Mesendoderm (in vitro differentiated cells): ENCODE measurements at regions not wholly inside any gene's neighbourhood (a gene's known extent, or its start where the extent isn't known, plus 50 kb on each side); places are given as distances from the start of the nearest gene placed in this dataset.
"Not testable (repeated sequence)": the region's sequence is repeated elsewhere in the genome, so short reads cannot be mapped to it uniquely, and the experiment has no call there.

Experiments
- DNase-seq: peaks from one replicate; pipeline ENCODE4 v3.0.0; 2013
- H2AK5ac ChIP-seq: 2 replicates; pipeline ENCODE4 v1.6.1; 2013; ENCODE audit warnings: low read length, inconsistent platforms
- H2BK120ac ChIP-seq: 2 replicates; pipeline ENCODE4 v1.6.1; 2013; ENCODE audit warnings: low read depth, mild to moderate bottlenecking, low read length, moderate library complexity, mixed read lengths
- H2BK15ac ChIP-seq: replicated peaks from 2 replicates; pipeline ENCODE4 v1.6.1; 2013; ENCODE audit warnings: low read depth, mild to moderate bottlenecking, moderate library complexity
- H2BK5ac ChIP-seq: 2 replicates; pipeline ENCODE4 v1.6.1; 2013; ENCODE audit warnings: low read length, inconsistent platforms
- H3K18ac ChIP-seq: 2 replicates; pipeline ENCODE4 v1.6.1; 2013; ENCODE audit warnings: mild to moderate bottlenecking, low read length, mixed read lengths
- H3K23ac ChIP-seq: one replicate; pipeline ENCODE4 v1.6.1; 2013; ENCODE audit warnings: low read length
- H3K27ac ChIP-seq: 2 replicates; pipeline ENCODE4 v1.5.1; 2013; ENCODE audit warnings: low read depth, mild to moderate bottlenecking, inconsistent platforms, low read length, moderate library complexity
- H3K27me3 ChIP-seq: 2 replicates; pipeline ENCODE4 v1.6.1; 2013; ENCODE audit warnings: low read length, control low read depth, mild to moderate bottlenecking, inconsistent platforms; ENCODE audit not compliant: insufficient read depth, poor library complexity
- H3K36me3 ChIP-seq: 2 replicates; pipeline ENCODE4 v1.6.1; 2013; ENCODE audit warnings: low read length, inconsistent platforms; ENCODE audit not compliant: control insufficient read depth, insufficient read depth
- H3K4ac ChIP-seq: one replicate; pipeline ENCODE4 v1.6.1; 2013; ENCODE audit warnings: low read depth, mild to moderate bottlenecking, low read length, moderate library complexity
- H3K4me1 ChIP-seq: 2 replicates; pipeline ENCODE4 v1.6.1; 2013; ENCODE audit warnings: low read depth, low read length, inconsistent platforms; ENCODE audit not compliant: control insufficient read depth
- H3K4me2 ChIP-seq: 2 replicates; pipeline ENCODE4 v1.6.1; 2013; ENCODE audit warnings: low read length
- H3K4me3 ChIP-seq: 2 replicates; pipeline ENCODE4 v1.5.1; 2013; ENCODE audit warnings: mild to moderate bottlenecking, low read length
- H3K56ac ChIP-seq: one replicate; pipeline ENCODE4 v1.6.1; 2013; ENCODE audit warnings: low read length
- H3K79me1 ChIP-seq: 2 replicates; pipeline ENCODE4 v1.6.1; 2013; ENCODE audit warnings: low read length, inconsistent platforms
- H3K79me2 ChIP-seq: 2 replicates; pipeline ENCODE4 v1.6.1; 2013; ENCODE audit warnings: mild to moderate bottlenecking, low read length; ENCODE audit not compliant: control insufficient read depth, insufficient read depth
- H3K9ac ChIP-seq: 2 replicates; pipeline ENCODE4 v1.6.1; 2013; ENCODE audit warnings: low read length, inconsistent platforms
- H4K5ac ChIP-seq: one replicate; pipeline ENCODE4 v1.6.1; 2013; ENCODE audit warnings: low read length
- H4K8ac ChIP-seq: one replicate; pipeline ENCODE4 v1.6.1; 2013; ENCODE audit warnings: low read depth, mild to moderate bottlenecking, control low read depth, low read length, moderate library complexity
- WGBS: extraction: QIAGEN DNeasy Blood & Tissue Kit; methylation state at CpG from one replicate; pipeline ENCODE4 v1.1.7; 2013; ENCODE audit warnings: low lambda C conversion rate, missing lambda C conversion rate; ENCODE audit not compliant: insufficient coverage; ENCODE audit errors: extremely low coverage; 5-methylcytosine and 5-hydroxymethylcytosine counted together

DNA sequence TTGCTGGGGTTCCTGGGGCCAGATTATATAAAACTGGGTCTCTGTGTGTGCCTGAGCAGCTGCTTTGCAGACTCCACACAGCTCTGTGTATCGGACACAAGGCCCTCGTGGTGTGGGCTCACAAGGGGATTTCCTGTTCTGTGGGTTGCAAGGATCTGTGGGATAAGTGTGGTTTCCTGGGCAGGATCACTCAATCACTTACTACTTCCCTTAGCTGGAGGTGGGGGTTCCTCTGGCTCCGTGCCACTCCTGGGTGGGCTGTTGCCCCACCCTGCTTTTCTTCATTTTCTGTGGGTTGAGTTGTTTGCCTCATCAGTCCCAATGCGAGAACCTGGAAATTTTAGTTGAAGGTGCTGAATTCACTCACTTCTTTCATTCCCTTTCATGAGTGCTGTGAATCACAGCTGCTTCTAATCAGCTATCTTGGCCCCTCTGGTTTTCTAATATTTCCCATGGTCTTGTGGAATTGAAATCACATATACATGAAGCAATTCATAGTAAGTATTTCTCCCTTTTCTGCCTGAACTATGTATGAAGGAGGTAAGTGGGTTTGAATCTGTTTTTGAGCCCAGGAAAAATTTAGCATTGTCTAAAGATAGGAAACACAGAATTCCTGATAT, 196.3 kb downstream of the DCDC2C start:
- no peak overlapping the region for H3K23ac ChIP-seq
- H3K9ac ChIP-seq, result no peak overlapping the region
- no peaks in the 10 kb centered on the region for H3K36me3 ChIP-seq
- H3K4ac ChIP-seq, result no peak overlapping the region
- H3K4me1 ChIP-seq, result no peaks in the 10 kb centered on the region
- no peak overlapping the region for H3K4me2 ChIP-seq
- H3K79me2 ChIP-seq, result no peaks in the 10 kb centered on the region
- H3K4me3 ChIP-seq, result no peak overlapping the region
- H3K56ac ChIP-seq, result no peak overlapping the region
- no peak overlapping the region for H2BK15ac ChIP-seq
- H4K8ac ChIP-seq, result no peak overlapping the region
- no peak overlapping the region for H2AK5ac ChIP-seq
- no peak overlapping the region for H2BK5ac ChIP-seq
- no peaks in the 10 kb centered on the region for H3K79me1 ChIP-seq
- H3K18ac ChIP-seq, result no peak overlapping the region
- no peak for DNase-seq
- H2BK120ac ChIP-seq, result no peak overlapping the region
- H3K27me3 ChIP-seq, result no peaks in the 10 kb centered on the region
- H4K5ac ChIP-seq, result no peak overlapping the region
- H3K27ac ChIP-seq, result no peak overlapping the region
- WGBS, result no CpG with 5 or more reads among the region's 4 CpGs

DNA sequence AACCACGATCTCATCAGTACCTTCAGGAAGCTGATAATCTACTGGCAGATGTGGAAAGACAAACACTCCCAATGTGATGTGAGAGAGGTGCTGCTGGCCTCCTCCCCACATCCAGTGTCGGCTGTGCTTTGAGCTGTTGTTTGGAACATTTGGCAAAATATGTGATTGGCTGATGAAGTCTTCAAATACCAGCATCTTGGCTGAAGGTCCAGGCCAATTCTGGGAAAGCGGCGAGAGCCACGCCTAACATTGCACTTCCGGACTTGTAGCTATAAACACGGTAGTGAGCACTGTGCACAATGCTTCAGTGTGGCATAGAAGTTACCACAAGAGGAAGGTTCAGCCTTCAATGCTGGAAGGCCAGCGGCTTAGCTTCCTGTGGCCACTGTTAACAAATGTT, 198.8 kb downstream of the DCDC2C start:
- DNase-seq, result no peak
- H3K36me3 ChIP-seq, result no peaks in the 10 kb centered on the region
- H4K5ac ChIP-seq, result no peak overlapping the region
- no peaks in the 10 kb centered on the region for H3K79me2 ChIP-seq
- WGBS, result no CpG with 5 or more reads among the region's 8 CpGs
- no peaks in the 10 kb centered on the region for H3K4me1 ChIP-seq
- no peak overlapping the region for H2BK5ac ChIP-seq
- H2AK5ac ChIP-seq, result no peak overlapping the region
- H3K27ac ChIP-seq, result no peak overlapping the region
- no peak overlapping the region for H4K8ac ChIP-seq
- H3K56ac ChIP-seq, result no peak overlapping the region
- no peaks in the 10 kb centered on the region for H3K27me3 ChIP-seq
- no peak overlapping the region for H3K23ac ChIP-seq
- no peak overlapping the region for H3K9ac ChIP-seq
- no peak overlapping the region for H3K4me3 ChIP-seq
- H3K4ac ChIP-seq, result no peak overlapping the region
- no peaks in the 10 kb centered on the region for H3K79me1 ChIP-seq
- no peak overlapping the region for H3K18ac ChIP-seq
- H2BK120ac ChIP-seq, result no peak overlapping the region
- H3K4me2 ChIP-seq, result no peak overlapping the region
- H2BK15ac ChIP-seq, result no peak overlapping the region

DNA sequence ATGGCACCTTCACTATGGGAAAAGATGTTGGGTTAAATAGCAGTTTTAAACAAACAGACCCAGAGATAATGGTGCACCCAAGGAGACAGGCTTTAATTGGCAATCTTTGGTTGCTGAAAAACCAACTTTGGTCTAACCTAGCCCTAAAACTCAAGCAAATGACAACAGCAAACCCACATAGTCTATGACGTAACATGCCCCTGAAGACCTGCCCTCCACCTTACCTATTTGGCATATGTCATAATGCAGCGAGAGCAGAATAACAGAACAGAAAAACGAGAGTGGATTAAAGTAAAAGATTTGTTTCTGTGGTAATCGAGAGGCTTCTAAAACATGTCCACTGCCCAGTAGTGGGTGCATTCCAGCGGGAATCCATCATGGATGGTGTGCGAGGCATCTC, 200.7 kb downstream of the DCDC2C start:
- Histone ChIP-seq H3K4me3 (no peak overlapping the region), H3K56ac (no peak overlapping the region), H4K8ac (no peak overlapping the region), H3K18ac (no peak overlapping the region), H2BK120ac (no peak overlapping the region), H3K9ac (no peak overlapping the region), H3K4me1 (no peaks in the 10 kb centered on the region), H3K4me2 (no peak overlapping the region), H2AK5ac (no peak overlapping the region), H3K23ac (no peak overlapping the region), H3K36me3 (no peaks in the 10 kb centered on the region), H4K5ac (no peak overlapping the region), H3K79me1 (no peaks in the 10 kb centered on the region), H2BK15ac (no peak overlapping the region), H3K27ac (no peak overlapping the region), H3K4ac (no peak overlapping the region), H3K27me3 (no peaks in the 10 kb centered on the region), H2BK5ac (no peak overlapping the region), H3K79me2 (no peaks in the 10 kb centered on the region)
- no peak for DNase-seq
- WGBS, result no CpG with 5 or more reads among the region's 6 CpGs

DNA sequence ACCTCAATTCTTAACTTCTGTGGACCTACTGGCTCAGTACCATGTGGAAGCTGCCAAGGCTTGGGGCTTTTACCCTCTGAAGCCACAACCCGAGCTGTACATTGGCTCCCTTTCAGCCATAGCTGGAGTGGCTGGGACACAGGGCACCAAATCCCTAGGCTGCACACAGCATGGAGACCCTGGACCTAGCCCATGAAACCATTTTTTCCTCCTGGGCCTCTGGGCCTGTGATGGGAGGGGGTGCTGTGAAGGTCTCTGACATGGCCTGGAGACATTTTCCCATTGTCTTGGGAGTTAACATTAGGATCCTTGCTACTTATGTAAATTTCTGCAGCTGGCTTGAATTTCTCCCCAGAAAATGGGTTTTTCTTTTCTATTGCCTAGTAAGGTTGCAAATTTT, 205.1 kb downstream of the DCDC2C start:
- not testable (repeated sequence) for H3K4me1 ChIP-seq, H3K18ac ChIP-seq, H3K36me3 ChIP-seq, H3K79me1 ChIP-seq, H3K4me3 ChIP-seq, H3K9ac ChIP-seq, H2BK120ac ChIP-seq, H3K27me3 ChIP-seq, H3K56ac ChIP-seq, H4K8ac ChIP-seq, H2AK5ac ChIP-seq, H2BK15ac ChIP-seq, H2BK5ac ChIP-seq, H3K23ac ChIP-seq, H4K5ac ChIP-seq, H3K27ac ChIP-seq, H3K4me2 ChIP-seq, H3K4ac ChIP-seq, H3K79me2 ChIP-seq
- WGBS, result no CpG with 5 or more reads among the region's 1 CpG
- peak; percentile 23 for DNase-seq

DNA sequence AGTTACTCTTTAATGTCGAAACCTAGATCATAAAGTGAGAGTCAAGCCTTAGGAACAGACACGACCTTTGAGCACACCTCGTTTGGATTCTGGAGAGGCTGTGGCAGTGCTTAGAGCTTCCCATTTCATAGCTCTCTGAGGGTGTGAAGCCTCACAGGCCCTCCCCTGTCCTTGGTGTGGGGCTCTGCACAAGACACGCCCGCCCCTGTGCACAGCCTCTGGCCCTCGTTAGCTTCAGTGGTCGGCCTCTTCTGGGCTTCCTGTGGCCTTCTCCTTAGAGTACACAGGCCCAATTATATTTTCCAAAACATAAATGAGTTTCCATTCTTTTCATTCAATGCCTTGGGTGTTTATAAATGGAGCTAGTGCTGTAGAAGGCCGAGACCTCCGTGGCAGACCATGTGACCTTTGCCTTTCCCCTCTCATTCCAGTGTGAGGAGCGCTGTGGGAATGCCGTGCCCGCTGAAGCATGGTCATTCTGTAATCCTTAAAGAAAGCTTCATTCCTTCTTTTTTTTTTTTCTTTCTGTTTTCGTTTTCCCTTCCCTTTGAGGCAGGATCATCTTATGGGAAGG, 208.6 kb downstream of the DCDC2C start:
- no CpG with 5 or more reads among the region's 13 CpGs for WGBS
- Histone ChIP-seq H3K23ac (no peak overlapping the region), H2BK120ac (no peak overlapping the region), H3K36me3 (no peaks in the 10 kb centered on the region), H3K27ac (no peak overlapping the region), H4K5ac (no peak overlapping the region), H3K79me2 (no peaks in the 10 kb centered on the region), H4K8ac (no peak overlapping the region), H3K27me3 (no peaks in the 10 kb centered on the region), H3K4ac (no peak overlapping the region), H2AK5ac (no peak overlapping the region), H3K4me1 (no peaks in the 10 kb centered on the region), H2BK15ac (no peak overlapping the region), H3K18ac (no peak overlapping the region), H3K4me3 (no peak overlapping the region), H3K4me2 (no peak overlapping the region), H3K9ac (no peak overlapping the region), H3K56ac (no peak overlapping the region), H2BK5ac (no peak overlapping the region), H3K79me1 (no peaks in the 10 kb centered on the region)
- DNase-seq, result no peak

DNA sequence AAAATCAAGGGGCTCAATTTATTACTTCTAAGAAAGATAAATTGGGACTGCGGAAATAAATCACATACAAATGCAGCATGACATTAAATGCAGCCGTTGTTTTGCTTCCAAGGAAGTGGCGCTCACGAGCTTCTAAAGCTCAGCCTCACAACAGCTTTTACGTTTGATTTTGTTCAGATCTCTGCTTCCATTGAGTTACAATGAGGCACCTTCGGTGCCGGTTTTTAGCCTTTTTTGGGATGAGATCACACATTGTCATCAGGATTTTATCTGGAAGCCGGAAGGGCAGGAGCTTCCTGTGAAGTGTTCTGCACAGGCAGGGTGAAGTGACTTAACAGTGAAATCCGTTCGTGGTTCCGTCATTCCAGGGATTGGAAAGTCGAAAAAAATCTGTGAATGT, 209.8 kb downstream of the DCDC2C start:
- Histone ChIP-seq H2BK120ac (no peak overlapping the region), H3K18ac (no peak overlapping the region), H4K5ac (no peak overlapping the region), H3K4ac (no peak overlapping the region), H3K4me1 (no peaks in the 10 kb centered on the region), H3K27me3 (no peaks in the 10 kb centered on the region), H3K79me2 (no peaks in the 10 kb centered on the region), H2BK15ac (no peak overlapping the region), H3K4me3 (no peak overlapping the region), H3K27ac (no peak overlapping the region), H2BK5ac (no peak overlapping the region), H3K79me1 (no peaks in the 10 kb centered on the region), H3K23ac (no peak overlapping the region), H3K9ac (no peak overlapping the region), H4K8ac (no peak overlapping the region), H3K4me2 (no peak overlapping the region), H3K56ac (no peak overlapping the region), H3K36me3 (no peaks in the 10 kb centered on the region), H2AK5ac (no peak overlapping the region)
- WGBS, result no CpG with 5 or more reads among the region's 12 CpGs
- DNase-seq, result no peak
